Panc1 (cell line): ENCODE measurements at regions not wholly inside any gene's neighbourhood (a gene's known extent, or its start where the extent isn't known, plus 50 kb on each side); places are given as distances from the start of the nearest gene placed in this dataset.

Experiments
- POLR2AphosphoS5 ChIP-seq: IDR thresholded peaks from 2 replicates; pipeline ENCODE4 v1.6.1; 2012; ENCODE audit warnings: mild to moderate bottlenecking, low read depth, low read length, moderate library complexity
- SIN3A ChIP-seq: IDR thresholded peaks from 2 replicates; pipeline ENCODE4 v1.6.1; 2012; ENCODE audit warnings: low read depth, mild to moderate bottlenecking, low read length, moderate library complexity, borderline replicate concordance; ENCODE audit not compliant: insufficient read depth
- TCF7L2 ChIP-seq: IDR thresholded peaks from 2 replicates; pipeline ENCODE4 v1.6.1; 2011; ENCODE audit warnings: mild to moderate bottlenecking, low read depth, low read length, inconsistent platforms
- TF ChIP-seq, protein P1 (sequence below): fragments of 450-650 bp; IDR thresholded peaks from 2 replicates; pipeline ENCODE4 v1.5.1; 2017; ENCODE audit warnings: mild to moderate bottlenecking
- TF ChIP-seq, protein P2 (sequence below), 2 experiments: IDR thresholded peaks; 2 replicates each; pipeline ENCODE4 v1.6.1; 2011 to 2012; ENCODE audit warnings: low read depth in 2 of 2, control low read depth in 1 of 2, low read length in 1 of 2, mild to moderate bottlenecking in 1 of 2, moderate library complexity in 1 of 2; ENCODE audit not compliant: insufficient read depth in 1 of 2

DNA sequence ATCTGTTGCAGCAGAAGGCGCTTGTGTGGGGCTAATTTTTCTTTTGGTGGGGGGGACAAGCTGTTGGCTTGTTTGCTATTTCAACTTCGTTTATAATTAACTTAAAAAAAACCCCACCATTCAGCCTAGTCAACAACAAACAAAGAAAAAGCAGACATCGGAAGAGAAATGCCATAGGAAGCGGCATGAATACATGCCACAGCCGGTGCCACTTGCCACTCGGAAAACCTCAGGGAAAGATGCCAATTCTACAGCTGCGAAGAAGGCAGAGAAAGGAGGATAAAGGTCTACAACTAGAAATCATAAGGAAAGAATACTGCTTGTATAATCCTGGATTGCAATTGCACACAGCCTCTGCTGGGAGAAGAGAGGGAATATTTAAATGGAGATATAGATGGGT, 254.4 kb upstream of the PMFBP1 start:
- TF ChIP-seq, protein P1, sequence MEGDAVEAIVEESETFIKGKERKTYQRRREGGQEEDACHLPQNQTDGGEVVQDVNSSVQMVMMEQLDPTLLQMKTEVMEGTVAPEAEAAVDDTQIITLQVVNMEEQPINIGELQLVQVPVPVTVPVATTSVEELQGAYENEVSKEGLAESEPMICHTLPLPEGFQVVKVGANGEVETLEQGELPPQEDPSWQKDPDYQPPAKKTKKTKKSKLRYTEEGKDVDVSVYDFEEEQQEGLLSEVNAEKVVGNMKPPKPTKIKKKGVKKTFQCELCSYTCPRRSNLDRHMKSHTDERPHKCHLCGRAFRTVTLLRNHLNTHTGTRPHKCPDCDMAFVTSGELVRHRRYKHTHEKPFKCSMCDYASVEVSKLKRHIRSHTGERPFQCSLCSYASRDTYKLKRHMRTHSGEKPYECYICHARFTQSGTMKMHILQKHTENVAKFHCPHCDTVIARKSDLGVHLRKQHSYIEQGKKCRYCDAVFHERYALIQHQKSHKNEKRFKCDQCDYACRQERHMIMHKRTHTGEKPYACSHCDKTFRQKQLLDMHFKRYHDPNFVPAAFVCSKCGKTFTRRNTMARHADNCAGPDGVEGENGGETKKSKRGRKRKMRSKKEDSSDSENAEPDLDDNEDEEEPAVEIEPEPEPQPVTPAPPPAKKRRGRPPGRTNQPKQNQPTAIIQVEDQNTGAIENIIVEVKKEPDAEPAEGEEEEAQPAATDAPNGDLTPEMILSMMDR: no peak
- TF ChIP-seq POLR2AphosphoS5 (no peak), SIN3A (no peak), TCF7L2 (no peak)
- TF ChIP-seq, protein P2, sequence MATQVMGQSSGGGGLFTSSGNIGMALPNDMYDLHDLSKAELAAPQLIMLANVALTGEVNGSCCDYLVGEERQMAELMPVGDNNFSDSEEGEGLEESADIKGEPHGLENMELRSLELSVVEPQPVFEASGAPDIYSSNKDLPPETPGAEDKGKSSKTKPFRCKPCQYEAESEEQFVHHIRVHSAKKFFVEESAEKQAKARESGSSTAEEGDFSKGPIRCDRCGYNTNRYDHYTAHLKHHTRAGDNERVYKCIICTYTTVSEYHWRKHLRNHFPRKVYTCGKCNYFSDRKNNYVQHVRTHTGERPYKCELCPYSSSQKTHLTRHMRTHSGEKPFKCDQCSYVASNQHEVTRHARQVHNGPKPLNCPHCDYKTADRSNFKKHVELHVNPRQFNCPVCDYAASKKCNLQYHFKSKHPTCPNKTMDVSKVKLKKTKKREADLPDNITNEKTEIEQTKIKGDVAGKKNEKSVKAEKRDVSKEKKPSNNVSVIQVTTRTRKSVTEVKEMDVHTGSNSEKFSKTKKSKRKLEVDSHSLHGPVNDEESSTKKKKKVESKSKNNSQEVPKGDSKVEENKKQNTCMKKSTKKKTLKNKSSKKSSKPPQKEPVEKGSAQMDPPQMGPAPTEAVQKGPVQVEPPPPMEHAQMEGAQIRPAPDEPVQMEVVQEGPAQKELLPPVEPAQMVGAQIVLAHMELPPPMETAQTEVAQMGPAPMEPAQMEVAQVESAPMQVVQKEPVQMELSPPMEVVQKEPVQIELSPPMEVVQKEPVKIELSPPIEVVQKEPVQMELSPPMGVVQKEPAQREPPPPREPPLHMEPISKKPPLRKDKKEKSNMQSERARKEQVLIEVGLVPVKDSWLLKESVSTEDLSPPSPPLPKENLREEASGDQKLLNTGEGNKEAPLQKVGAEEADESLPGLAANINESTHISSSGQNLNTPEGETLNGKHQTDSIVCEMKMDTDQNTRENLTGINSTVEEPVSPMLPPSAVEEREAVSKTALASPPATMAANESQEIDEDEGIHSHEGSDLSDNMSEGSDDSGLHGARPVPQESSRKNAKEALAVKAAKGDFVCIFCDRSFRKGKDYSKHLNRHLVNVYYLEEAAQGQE (IDR thresholded peaks at IDR 0.05; ENCODE audit: insufficient read depth in 1 of 2, low read depth in 2 of 2, low read length in 1 of 2): no peak
